NB4 (cell line): ENCODE measurements at regions not wholly inside any gene's neighbourhood (a gene's known extent, or its start where the extent isn't known, plus 50 kb on each side); places are given as distances from the start of the nearest gene placed in this dataset.

Source experiments
- MAX ChIP-seq: IDR thresholded peaks from 2 replicates; pipeline ENCODE4 v1.6.1; 2011; ENCODE audit warnings: low read depth, low read length
- TF ChIP-seq, protein P1 (sequence below): IDR thresholded peaks from one replicate; pipeline ENCODE4 v1.5.1; 2012; ENCODE audit warnings: low read depth, low read length

- TF ChIP-seq, protein P1, sequence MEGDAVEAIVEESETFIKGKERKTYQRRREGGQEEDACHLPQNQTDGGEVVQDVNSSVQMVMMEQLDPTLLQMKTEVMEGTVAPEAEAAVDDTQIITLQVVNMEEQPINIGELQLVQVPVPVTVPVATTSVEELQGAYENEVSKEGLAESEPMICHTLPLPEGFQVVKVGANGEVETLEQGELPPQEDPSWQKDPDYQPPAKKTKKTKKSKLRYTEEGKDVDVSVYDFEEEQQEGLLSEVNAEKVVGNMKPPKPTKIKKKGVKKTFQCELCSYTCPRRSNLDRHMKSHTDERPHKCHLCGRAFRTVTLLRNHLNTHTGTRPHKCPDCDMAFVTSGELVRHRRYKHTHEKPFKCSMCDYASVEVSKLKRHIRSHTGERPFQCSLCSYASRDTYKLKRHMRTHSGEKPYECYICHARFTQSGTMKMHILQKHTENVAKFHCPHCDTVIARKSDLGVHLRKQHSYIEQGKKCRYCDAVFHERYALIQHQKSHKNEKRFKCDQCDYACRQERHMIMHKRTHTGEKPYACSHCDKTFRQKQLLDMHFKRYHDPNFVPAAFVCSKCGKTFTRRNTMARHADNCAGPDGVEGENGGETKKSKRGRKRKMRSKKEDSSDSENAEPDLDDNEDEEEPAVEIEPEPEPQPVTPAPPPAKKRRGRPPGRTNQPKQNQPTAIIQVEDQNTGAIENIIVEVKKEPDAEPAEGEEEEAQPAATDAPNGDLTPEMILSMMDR, result no peak
- no peak for TF ChIP-seq MAX
These were observed 216.8 kb upstream of the POU3F1 start for GRCh38 chr1:38263438-38263837.
